HEK293 (cell line): ENCODE measurements at regions not wholly inside any gene's neighbourhood (a gene's known extent, or its start where the extent isn't known, plus 50 kb on each side); places are given as distances from the start of the nearest gene placed in this dataset.

Experiments
- ZNF223 ChIP-seq: fragments of 450-650 bp; formaldehyde crosslinking; IDR thresholded peaks from 2 replicates; pipeline ENCODE4 v1.5.1; 2016; ENCODE audit warnings: missing biosample characterization, missing genetic modification characterization
- ZNF274 ChIP-seq, 2 experiments: fragments of 200-500 bp in 1 of 2; fragments of 450-650 bp in 1 of 2; sonication (Bioruptor generic) in 1 of 2; formaldehyde crosslinking in 1 of 2; IDR thresholded peaks; 2 replicates each; pipeline versions ENCODE4 v1.5.1 to v1.6.1; 2014 to 2016; ENCODE audit warnings: borderline replicate concordance in 1 of 2, inconsistent platforms in 1 of 2, low read length in 1 of 2, missing biosample characterization in 1 of 2, missing genetic modification characterization in 1 of 2
- TF ChIP-seq, protein P1 (sequence below): fragments of 450-650 bp; formaldehyde crosslinking; IDR thresholded peaks from 2 replicates; pipeline ENCODE4 v1.5.1; 2016; ENCODE audit warnings: missing biosample characterization, missing genetic modification characterization

DNA sequence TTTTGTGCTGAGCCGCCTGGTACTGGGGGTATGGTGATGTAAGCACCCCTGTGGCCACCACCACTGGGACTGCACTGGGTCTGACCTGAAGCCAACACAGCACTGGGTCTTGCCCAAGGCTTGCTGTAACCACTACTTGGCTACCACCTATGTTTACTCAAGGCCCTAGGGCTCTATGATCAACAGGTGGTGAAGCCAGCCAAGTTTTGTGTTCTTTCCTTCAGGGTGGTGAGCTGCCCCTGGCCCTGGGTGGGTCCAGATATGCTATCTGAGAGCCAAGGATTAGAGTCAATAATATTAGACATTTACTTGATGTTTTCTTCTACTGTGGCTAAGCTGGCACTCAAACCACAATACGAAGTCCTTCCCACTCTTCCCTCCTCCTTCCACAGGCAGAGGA lies 55.1 kb upstream of the PAGE4 start:
- TF ChIP-seq ZNF274 (IDR thresholded peaks at IDR 0.05; ENCODE audit: low read length) (no peak), ZNF274 (tag by site-specific recombination; IDR thresholded peaks at IDR 0.05; ENCODE audit: borderline replicate concordance) (no peak), ZNF223 (no peak)
- TF ChIP-seq, protein P1, sequence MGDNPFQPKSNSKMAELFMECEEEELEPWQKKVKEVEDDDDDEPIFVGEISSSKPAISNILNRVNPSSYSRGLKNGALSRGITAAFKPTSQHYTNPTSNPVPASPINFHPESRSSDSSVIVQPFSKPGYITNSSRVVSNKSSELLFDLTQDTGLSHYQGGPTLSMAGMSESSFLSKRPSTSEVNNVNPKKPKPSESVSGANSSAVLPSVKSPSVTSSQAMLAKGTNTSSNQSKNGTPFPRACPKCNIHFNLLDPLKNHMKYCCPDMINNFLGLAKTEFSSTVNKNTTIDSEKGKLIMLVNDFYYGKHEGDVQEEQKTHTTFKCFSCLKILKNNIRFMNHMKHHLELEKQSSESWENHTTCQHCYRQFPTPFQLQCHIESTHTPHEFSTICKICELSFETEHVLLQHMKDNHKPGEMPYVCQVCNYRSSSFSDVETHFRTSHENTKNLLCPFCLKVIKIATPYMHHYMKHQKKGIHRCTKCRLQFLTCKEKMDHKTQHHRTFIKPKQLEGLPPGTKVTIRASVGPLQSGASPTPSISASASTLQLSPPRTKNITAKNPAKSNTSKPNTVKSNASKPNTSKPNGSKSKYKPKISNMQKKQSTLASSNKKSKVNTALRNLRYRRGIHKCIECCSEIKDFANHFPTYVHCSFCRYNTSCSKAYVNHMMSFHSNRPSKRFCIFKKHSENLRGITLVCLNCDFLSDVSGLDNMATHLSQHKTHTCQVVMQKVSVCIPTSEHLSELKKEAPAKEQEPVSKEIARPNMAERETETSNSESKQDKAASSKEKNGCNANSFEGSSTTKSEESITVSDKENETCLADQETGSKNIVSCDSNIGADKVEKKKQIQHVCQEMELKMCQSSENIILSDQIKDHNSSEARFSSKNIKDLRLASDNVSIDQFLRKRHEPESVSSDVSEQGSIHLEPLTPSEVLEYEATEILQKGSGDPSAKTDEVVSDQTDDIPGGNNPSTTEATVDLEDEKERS = no peak
